Type B pancreatic cell (in vitro differentiated cells): ENCODE measurements at regions not wholly inside any gene's neighbourhood (a gene's known extent, or its start where the extent isn't known, plus 50 kb on each side); places are given as distances from the start of the nearest gene placed in this dataset.

Source experiments
- DNase-seq: peaks from one replicate; pipeline ENCODE4 v3.0.0; 2021; ENCODE audit warnings: mixed read lengths; ENCODE audit not compliant: unreplicated experiment; ENCODE audit errors: extremely low spot score
- H3K27ac Mint-ChIP-seq: 2 replicates; pipeline ENCODE4 v1.8.0; 2021; ENCODE audit warnings: mild to moderate bottlenecking, mixed read lengths
- H3K27me3 Mint-ChIP-seq: 2 replicates; pipeline ENCODE4 v1.8.0; 2021; ENCODE audit warnings: mixed read lengths
- H3K36me3 Mint-ChIP-seq: 2 replicates; pipeline ENCODE4 v1.8.0; 2021; ENCODE audit warnings: mixed read lengths
- H3K4me1 Mint-ChIP-seq: one replicate; pipeline ENCODE4 v1.8.0; 2021; ENCODE audit warnings: mixed read lengths; ENCODE audit not compliant: unreplicated experiment
- H3K4me3 Mint-ChIP-seq: 2 replicates; pipeline ENCODE4 v1.8.0; 2021; ENCODE audit warnings: mild to moderate bottlenecking, mixed read lengths
- H3K9me3 Mint-ChIP-seq: 2 replicates; pipeline ENCODE4 v1.8.0; 2021; ENCODE audit warnings: mixed read lengths
- CTCF ChIP-seq: fragments of 200-600 bp; sonication (generic); conservative IDR thresholded peaks from 2 replicates; pipeline ENCODE4 v1.5.0; 2021; ENCODE audit warnings: antibody characterized with exemption, mild to moderate bottlenecking

GRCh38 chr20:51335329-51335841 lies 207.1 kb downstream of the NFATC2 start:
- no peak for DNase-seq

GRCh38 chr20:51334609-51335008 lies 207.9 kb downstream of the NFATC2 start:
- peaks cover 18% of the 10 kb centered on the region for H3K4me1 Mint-ChIP-seq
- DNase-seq = no peak
- no peak overlapping the region for H3K27ac Mint-ChIP-seq
- no peaks in the 10 kb centered on the region for H3K36me3 Mint-ChIP-seq
- TF ChIP-seq CTCF = no peak
- H3K9me3 Mint-ChIP-seq = peaks cover 5% of the 10 kb centered on the region
- H3K4me3 Mint-ChIP-seq = no peak overlapping the region
- H3K27me3 Mint-ChIP-seq = peaks cover 4% of the 10 kb centered on the region

More at GRCh38 chr20:51335329-51335841, 207.1 kb downstream of the NFATC2 start:
- Mint-ChIP-seq H3K4me3 (no peak overlapping the region), H3K9me3 (no peaks in the 10 kb centered on the region), H3K4me1 (peaks cover 21% of the 10 kb centered on the region), H3K36me3 (no peaks in the 10 kb centered on the region), H3K27me3 (peaks cover 4% of the 10 kb centered on the region), H3K27ac (peak overlapping the region; percentile 25)
- no peak for TF ChIP-seq CTCF

DNA sequence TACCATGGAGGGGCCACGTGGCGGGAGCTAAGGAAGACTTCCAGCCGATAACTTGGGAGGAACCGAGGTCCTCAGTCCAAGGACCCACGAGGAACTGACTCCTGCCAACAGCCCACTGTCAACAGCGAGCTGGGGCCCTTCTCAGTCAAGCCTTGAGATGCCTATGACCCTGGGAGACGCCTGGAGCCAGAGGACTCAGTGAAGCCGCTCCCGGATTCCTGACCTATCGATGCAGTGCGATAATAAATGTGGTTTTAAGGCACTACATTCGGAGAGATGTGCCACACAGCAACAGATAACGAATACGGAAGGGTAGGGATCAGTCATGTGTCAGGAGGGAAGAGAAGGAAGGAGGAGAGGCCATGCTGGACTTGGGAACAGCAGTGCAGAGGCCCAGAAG lies 208.5 kb downstream of the NFATC2 start:
- Mint-ChIP-seq H3K4me1 (peaks cover 14% of the 10 kb centered on the region), H3K36me3 (no peaks in the 10 kb centered on the region), H3K27me3 (peaks cover 4% of the 10 kb centered on the region), H3K27ac (no peak overlapping the region), H3K4me3 (no peak overlapping the region), H3K9me3 (peaks cover 9% of the 10 kb centered on the region)
- TF ChIP-seq CTCF = no peak
- no peak for DNase-seq

- H3K27me3 Mint-ChIP-seq = peaks cover 4% of the 10 kb centered on the region
- H3K4me1 Mint-ChIP-seq = peaks cover 12% of the 10 kb centered on the region
- H3K36me3 Mint-ChIP-seq = no peaks in the 10 kb centered on the region
- no peak overlapping the region for H3K4me3 Mint-ChIP-seq
- DNase-seq = no peak
- TF ChIP-seq CTCF = no peak
- no peak overlapping the region for H3K27ac Mint-ChIP-seq
- H3K9me3 Mint-ChIP-seq = peaks cover 9% of the 10 kb centered on the region
These were observed 209.1 kb downstream of the NFATC2 start for GRCh38 chr20:51333446-51333845.

GRCh38 chr20:51331481-51331880 lies 211.0 kb downstream of the NFATC2 start:
- Mint-ChIP-seq H3K27ac (no peak overlapping the region), H3K9me3 (peaks cover 9% of the 10 kb centered on the region), H3K4me1 (peaks cover 11% of the 10 kb centered on the region), H3K4me3 (no peak overlapping the region), H3K27me3 (peaks cover 4% of the 10 kb centered on the region), H3K36me3 (no peaks in the 10 kb centered on the region)
- no peak for TF ChIP-seq CTCF
- DNase-seq = no peak

GRCh38 chr20:51329845-51330244 lies 212.7 kb downstream of the NFATC2 start:
- TF ChIP-seq CTCF = no peak
- Mint-ChIP-seq H3K4me1 (peaks cover 2% of the 10 kb centered on the region), H3K27me3 (peaks cover 4% of the 10 kb centered on the region), H3K36me3 (no peaks in the 10 kb centered on the region), H3K27ac (no peak overlapping the region), H3K4me3 (no peak overlapping the region), H3K9me3 (peaks cover 9% of the 10 kb centered on the region)
- no peak for DNase-seq
